A549 (cell line): ENCODE measurements at regions not wholly inside any gene's neighbourhood (a gene's known extent, or its start where the extent isn't known, plus 50 kb on each side); places are given as distances from the start of the nearest gene placed in this dataset.
A peak's percentile ranks its signal among the peaks of the same experiment; 100 is the strongest.

ENCODE experiments used
- ATAC-seq, 2 experiments: fragments of 200-7000 bp in 1 of 2; fragments of >200 bp in 1 of 2; cut with Nextera tagmentation in 1 of 2; cut with Tn5 transposase in 1 of 2; 3 replicates each; pipeline versions ENCODE4 v1.8.0 to v1.9.1; 2018 to 2020; ENCODE audit warnings: mild to moderate bottlenecking in 1 of 2, moderate library complexity in 1 of 2
- CTCF ChIA-PET: fragments of 300-600 bp; sonication (Branson Sonifier 250); formaldehyde crosslinking; extraction: SDS; loops from one replicate; lab custom pipeline; 2021; ENCODE audit warnings: antibody characterized with exemption, inconsistent platforms; lab: Yijun Ruan, JAX
- POLR2A ChIA-PET: fragments of 350-600 bp; formaldehyde crosslinking; extraction: SDS; loops from one replicate; lab custom pipeline; 2021; ENCODE audit warnings: antibody characterized with exemption, inconsistent platforms; lab: Yijun Ruan, JAX
- DNase-seq, 2 experiments: peaks; one replicate each; pipeline versions ENCODE4 v3.0.0 to v3.0.0-alpha.2; 2011 to 2016; ENCODE audit warnings: low read depth in 1 of 2, low spot score in 1 of 2
- FAIRE-seq: peaks from 2 replicates; lab custom pipeline; 2011; peaks lifted over from hg19 to GRCh38; lab: Jason Lieb, UNC
- H3K27ac ChIP-seq, 2 experiments: fragments of >200 bp; sonication (Bioruptor Twin); formaldehyde crosslinking; 3 replicates each; pipeline ENCODE4 v1.5.1; 2016 to 2017
- H3K4me1 ChIP-seq: fragments of >200 bp; sonication (Bioruptor Twin); formaldehyde crosslinking; 3 replicates; pipeline ENCODE4 v1.6.1; 2016
- H3K4me2 ChIP-seq: fragments of >200 bp; sonication (Bioruptor Twin); formaldehyde crosslinking; 3 replicates; pipeline ENCODE4 v1.6.1; 2016
- H3K4me3 ChIP-seq: fragments of >200 bp; sonication (Bioruptor Twin); formaldehyde crosslinking; 3 replicates; pipeline ENCODE4 v1.5.1; 2016
- H3K9me3 ChIP-seq: fragments of >200 bp; sonication (Bioruptor Twin); formaldehyde crosslinking; 3 replicates; pipeline ENCODE4 v1.6.1; 2016
- BCL3 ChIP-seq: fragments of >200 bp; sonication (Bioruptor Twin); formaldehyde crosslinking; IDR thresholded peaks from 3 replicates; pipeline ENCODE4 v1.6.1; 2016
- BHLHE40 ChIP-seq: IDR thresholded peaks from 2 replicates; pipeline ENCODE4 v1.6.1; 2012; ENCODE audit warnings: low read depth, low read length, inconsistent platforms
- CBX2 ChIP-seq: fragments of 200-600 bp; sonication (generic); IDR thresholded peaks from 2 replicates; pipeline ENCODE4 v1.6.1; 2016; ENCODE audit warnings: low read depth, mild to moderate bottlenecking, borderline replicate concordance
- CBX8 ChIP-seq: fragments of 200-600 bp; sonication (generic); IDR thresholded peaks from 2 replicates; pipeline ENCODE4 v1.6.1; 2016
- CHD4 ChIP-seq: fragments of 200-600 bp; sonication (generic); IDR thresholded peaks from 2 replicates; pipeline ENCODE4 v1.6.1; 2016; ENCODE audit warnings: antibody characterized with exemption, mild to moderate bottlenecking, borderline replicate concordance
- E2F6 ChIP-seq: IDR thresholded peaks from 2 replicates; pipeline ENCODE4 v1.6.1; 2012; ENCODE audit warnings: low read depth, borderline replicate concordance
- ELK1 ChIP-seq: fragments of 150-350 bp; IDR thresholded peaks from 2 replicates; pipeline ENCODE4 v1.6.1; 2014; ENCODE audit warnings: low read depth, mild to moderate bottlenecking, low read length
- ESRRA ChIP-seq: fragments of 150-350 bp; IDR thresholded peaks from 2 replicates; pipeline ENCODE4 v1.6.1; 2014; ENCODE audit warnings: mild to moderate bottlenecking, low read length, borderline replicate concordance
- FOSB ChIP-seq: fragments of 250-450 bp; sonication (Bioruptor Pico); IDR thresholded peaks from 2 replicates; pipeline ENCODE4 v1.5.0; 2020; ENCODE audit warnings: mild to moderate bottlenecking, moderate library complexity
- FOSL2 ChIP-seq, 2 experiments: fragments of 450-650 bp in 1 of 2; fragments of >200 bp in 1 of 2; sonication (Bioruptor Twin) in 1 of 2; formaldehyde crosslinking; IDR thresholded peaks; 2 replicates each; pipeline versions ENCODE4 v1.5.0 to v1.6.1; 2016 to 2020; ENCODE audit warnings: mild to moderate bottlenecking in 1 of 2, moderate library complexity in 1 of 2
- GATA3 ChIP-seq: IDR thresholded peaks from 2 replicates; pipeline ENCODE4 v1.6.1; 2012; ENCODE audit warnings: borderline replicate concordance
- HDAC2 ChIP-seq: fragments of 200-600 bp; sonication (generic); IDR thresholded peaks from 2 replicates; pipeline ENCODE4 v1.6.1; 2016
- HES2 ChIP-seq: fragments of >200 bp; sonication (Bioruptor Twin); formaldehyde crosslinking; IDR thresholded peaks from 2 replicates; pipeline ENCODE4 v1.6.1; 2016
- HOXB5 ChIP-seq: fragments of 250-450 bp; sonication (Bioruptor Pico); IDR thresholded peaks from 2 replicates; pipeline ENCODE4 v1.5.0; 2020; ENCODE audit warnings: mild to moderate bottlenecking, moderate library complexity
- JUN ChIP-seq, 2 experiments: fragments of >200 bp; sonication (Bioruptor Twin); formaldehyde crosslinking; IDR thresholded peaks; 2 replicates in 1 of 2; 3 replicates in 1 of 2; pipeline ENCODE4 v1.6.1; 2016 to 2017
- MAX ChIP-seq: IDR thresholded peaks from 2 replicates; pipeline ENCODE4 v1.6.1; 2012
- MYC ChIP-seq: IDR thresholded peaks from 2 replicates; pipeline ENCODE4 v1.6.1; 2012; ENCODE audit warnings: mild to moderate bottlenecking, inconsistent platforms, low read length, improper control_type of control experiment, borderline replicate concordance
- NPAS2 ChIP-seq: fragments of 250-450 bp; sonication (Bioruptor Pico); IDR thresholded peaks from 2 replicates; pipeline ENCODE4 v1.8.0; 2022; ENCODE audit warnings: mild to moderate bottlenecking, moderate library complexity, borderline replicate concordance
- NR3C1 ChIP-seq: fragments of >200 bp; sonication (Bioruptor Twin); formaldehyde crosslinking; IDR thresholded peaks from 3 replicates; pipeline ENCODE4 v1.6.1; 2017
- PBX3 ChIP-seq: IDR thresholded peaks from 2 replicates; pipeline ENCODE4 v1.6.1; 2012
- PHF8 ChIP-seq: fragments of 200-600 bp; sonication (generic); IDR thresholded peaks from 2 replicates; pipeline ENCODE4 v1.6.1; 2016; ENCODE audit warnings: low read depth, mild to moderate bottlenecking, antibody characterized with exemption, moderate library complexity, borderline replicate concordance
- POLR2A ChIP-seq: IDR thresholded peaks from 2 replicates; pipeline ENCODE4 v1.6.1; 2012; ENCODE audit warnings: mild to moderate bottlenecking, low read length
- POLR2AphosphoS2 ChIP-seq: conservative IDR thresholded peaks from 2 replicates; pipeline ENCODE4 v1.6.1; 2012; ENCODE audit warnings: low read length, improper control_type of control experiment, inconsistent platforms
- RCOR1 ChIP-seq: fragments of 150-350 bp; IDR thresholded peaks from 2 replicates; pipeline ENCODE4 v1.6.1; 2014; ENCODE audit warnings: antibody characterized with exemption, low read length, low read depth
- RNF2 ChIP-seq: fragments of 200-600 bp; sonication (generic); IDR thresholded peaks from 2 replicates; pipeline ENCODE4 v1.6.1; 2016; ENCODE audit warnings: low read depth, mild to moderate bottlenecking, antibody characterized with exemption, moderate library complexity, borderline replicate concordance
- SMC3 ChIP-seq: fragments of >200 bp; sonication (Bioruptor Twin); formaldehyde crosslinking; IDR thresholded peaks from 3 replicates; pipeline ENCODE4 v1.6.1; 2018; ENCODE audit warnings: inconsistent platforms
- ZC3H11A ChIP-seq: fragments of 450-650 bp; IDR thresholded peaks from 2 replicates; pipeline ENCODE4 v1.6.1; 2014; ENCODE audit warnings: antibody characterized with exemption, mild to moderate bottlenecking
- ZNF302 ChIP-seq: fragments of 250-450 bp; sonication (Bioruptor Pico); IDR thresholded peaks from 2 replicates; pipeline ENCODE4 v1.9.0; 2021; ENCODE audit warnings: inconsistent platforms, mild to moderate bottlenecking, moderate library complexity
- ZSCAN20 ChIP-seq: fragments of 250-450 bp; sonication (Bioruptor Pico); IDR thresholded peaks from 2 replicates; pipeline ENCODE4 v1.8.0; 2022; ENCODE audit warnings: mild to moderate bottlenecking, moderate library complexity
- WGBS: methylation state at CpG from one replicate; pipeline ENCODE4 v1.1.6; 2017; ENCODE audit errors: missing lambda C conversion rate; 5-methylcytosine and 5-hydroxymethylcytosine counted together

GRCh38 chr2:236663287-236664101 is 93.9 kb downstream of the ACKR3 start:
- H3K4me3 ChIP-seq: no peak overlapping the region
- WGBS: 80% methylated on average over 17 of the region's 17 CpGs
- peaks cover 13% of the 10 kb centered on the region; the same call in 2 of the 3 replicates for H3K9me3 ChIP-seq
- peak overlapping the region; percentile 14 to 88; a peak in 4 of 6 replicates for H3K27ac ChIP-seq
- FAIRE-seq (no peak), ATAC-seq (no peak), DNase-seq (no peak)
- ChIA-PET POLR2A (no interaction called here), CTCF (interaction anchor here (1.6 kb wide), 1 partner anchor 16 kb away, joined by 3 read pairs; no protein-coding TSS in a partner anchor)
- peaks cover 48% of the 10 kb centered on the region for H3K4me1 ChIP-seq
- TF ChIP-seq E2F6: no peak
- no peak for TF ChIP-seq NR3C1
- no peak for TF ChIP-seq HDAC2
- no peak for TF ChIP-seq POLR2AphosphoS2
- TF ChIP-seq CBX8: no peak
- no peak for TF ChIP-seq RCOR1
- TF ChIP-seq CBX2: no peak
- no peak for TF ChIP-seq BHLHE40
- TF ChIP-seq CHD4: no peak
- no peak for TF ChIP-seq HES2
- no peak for TF ChIP-seq BCL3
- no peak for TF ChIP-seq ZNF302
- no peak for TF ChIP-seq ZSCAN20
- TF ChIP-seq RNF2: no peak
- no peak for TF ChIP-seq MYC
- TF ChIP-seq NPAS2 (CRISPR knock-in tag): no peak
- no peak overlapping the region for H3K4me2 ChIP-seq

- CTCF ChIA-PET: no interaction called here
- no peak for FAIRE-seq
Observed at GRCh38 chr2:236664136-236664535, 94.5 kb downstream of the ACKR3 start.

More at GRCh38 chr2:236664136-236664535, 94.5 kb downstream of the ACKR3 start:
- Histone ChIP-seq H3K9me3 (peaks cover 16% of the 10 kb centered on the region), H3K4me3 (no peak overlapping the region), H3K4me1 (peaks cover 48% of the 10 kb centered on the region), H3K27ac (peak overlapping the region; percentile 14 to 88; a peak in 2 of 6 replicates), H3K4me2 (no peak overlapping the region)
- POLR2A ChIA-PET: no interaction called here
- ATAC-seq: no peak
- DNase-seq: no peak
- 93% methylated on average over 6 of the region's 6 CpGs for WGBS
- TF ChIP-seq GATA3: no peak
- TF ChIP-seq ZSCAN20: no peak
- no peak for TF ChIP-seq SMC3
- no peak for TF ChIP-seq MYC
- TF ChIP-seq HES2: no peak
- no peak for TF ChIP-seq POLR2A
- no peak for TF ChIP-seq FOSB
- TF ChIP-seq MAX: no peak
- TF ChIP-seq ZC3H11A: no peak
- TF ChIP-seq ESRRA: no peak
- TF ChIP-seq PHF8: no peak
- TF ChIP-seq POLR2AphosphoS2: no peak
- TF ChIP-seq PBX3: no peak
- TF ChIP-seq CBX8: no peak
- no peak for TF ChIP-seq ELK1
- no peak for TF ChIP-seq NPAS2 (CRISPR knock-in tag)
- no peak for TF ChIP-seq HOXB5 (CRISPR knock-in tag)
- TF ChIP-seq JUN (IDR thresholded peaks at IDR 0.05): no peak
- TF ChIP-seq CBX2: no peak
- TF ChIP-seq FOSL2 (IDR thresholded peaks at IDR 0.05): no peak
- no peak for TF ChIP-seq FOSL2 (CRISPR knock-in tag; IDR thresholded peaks at IDR 0.05)
